SK-N-SH (cell line): ENCODE measurements at regions not wholly inside any gene's neighbourhood (a gene's known extent, or its start where the extent isn't known, plus 50 kb on each side); places are given as distances from the start of the nearest gene placed in this dataset.

Source experiments
- CTCF ChIP-seq: fragments of 200-600 bp; sonication (generic); IDR thresholded peaks from 2 replicates; pipeline ENCODE4 v1.6.1; 2017; ENCODE audit warnings: antibody characterized with exemption, mild to moderate bottlenecking, moderate library complexity
- EZH2phosphoT487 ChIP-seq: fragments of 200-600 bp; sonication (generic); IDR thresholded peaks from 2 replicates; pipeline ENCODE4 v1.6.1; 2017; ENCODE audit warnings: low read depth, mixed run types, mild to moderate bottlenecking, antibody characterized with exemption, moderate library complexity, borderline replicate concordance
- FOXM1 ChIP-seq: IDR thresholded peaks from 2 replicates; pipeline ENCODE4 v1.4.0; 2012; ENCODE audit warnings: low read depth, mild to moderate bottlenecking
- GABPA ChIP-seq: IDR thresholded peaks from 2 replicates; pipeline ENCODE4 v1.4.0; 2012; ENCODE audit warnings: low read depth, mild to moderate bottlenecking
- MEF2A ChIP-seq: IDR thresholded peaks from 2 replicates; pipeline ENCODE4 v1.4.0; 2012; ENCODE audit warnings: low read depth, borderline replicate concordance
- RAD21 ChIP-seq: IDR thresholded peaks from 2 replicates; pipeline ENCODE4 v1.6.1; 2012; ENCODE audit warnings: mild to moderate bottlenecking, low read length
- REST ChIP-seq: IDR thresholded peaks from 2 replicates; pipeline ENCODE4 v1.6.1; 2012; ENCODE audit warnings: mild to moderate bottlenecking, low read depth, low read length, moderate library complexity
- RXRA ChIP-seq: IDR thresholded peaks from 2 replicates; pipeline ENCODE4 v1.4.0; 2012; ENCODE audit warnings: low read depth, mild to moderate bottlenecking, borderline replicate concordance
- SMC3 ChIP-seq: IDR thresholded peaks from 2 replicates; pipeline ENCODE4 v1.6.1; 2012; ENCODE audit warnings: low read depth, low read length, improper control_type of control experiment
- TAF1 ChIP-seq: IDR thresholded peaks from 2 replicates; pipeline ENCODE4 v1.6.1; 2012; ENCODE audit warnings: low read depth, mild to moderate bottlenecking, low read length, moderate library complexity, borderline replicate concordance
- ZBTB33 ChIP-seq: IDR thresholded peaks from 2 replicates; pipeline ENCODE4 v1.4.0; 2012; ENCODE audit warnings: low read depth, borderline replicate concordance
- TF ChIP-seq, protein P1 (sequence below): IDR thresholded peaks from 2 replicates; pipeline ENCODE4 v1.4.0; 2012; ENCODE audit warnings: low read depth, borderline replicate concordance

DNA sequence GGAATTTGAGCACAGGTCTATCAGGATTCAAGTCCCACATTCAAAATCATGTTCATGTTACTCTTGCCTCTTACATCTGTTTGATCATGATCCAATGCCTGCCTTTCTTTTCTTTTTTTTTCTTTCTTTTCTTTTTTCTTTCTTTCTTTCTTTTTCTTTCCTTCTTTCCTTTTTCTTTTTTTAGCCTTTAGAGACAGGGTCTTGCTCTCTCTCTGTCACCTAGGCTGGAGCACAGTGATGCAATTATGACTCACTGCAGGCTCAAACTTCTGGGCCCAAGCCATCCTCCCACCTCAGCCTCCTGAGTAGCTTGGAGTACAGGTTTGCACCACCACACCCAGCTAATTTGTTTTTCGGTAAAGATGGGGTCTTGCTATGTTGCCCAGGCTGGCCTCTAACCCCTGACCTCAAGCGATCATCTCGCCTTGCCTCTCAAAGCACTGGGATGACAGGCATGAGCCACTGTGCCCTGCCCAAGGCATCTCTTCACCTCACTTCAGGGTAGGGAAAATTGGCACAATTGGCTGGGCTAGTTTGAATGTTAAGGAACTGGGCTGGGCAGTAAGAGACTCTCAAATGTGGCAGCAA, 359.2 kb downstream of the FBXW7 start:
- TF ChIP-seq GABPA, result no peak
- no peak for TF ChIP-seq CTCF
- TF ChIP-seq REST, result no peak
- no peak for TF ChIP-seq ZBTB33
- no peak for TF ChIP-seq SMC3
- no peak for TF ChIP-seq MEF2A
- TF ChIP-seq FOXM1, result no peak
- no peak for TF ChIP-seq TAF1
- TF ChIP-seq RXRA, result no peak
- TF ChIP-seq, protein P1, sequence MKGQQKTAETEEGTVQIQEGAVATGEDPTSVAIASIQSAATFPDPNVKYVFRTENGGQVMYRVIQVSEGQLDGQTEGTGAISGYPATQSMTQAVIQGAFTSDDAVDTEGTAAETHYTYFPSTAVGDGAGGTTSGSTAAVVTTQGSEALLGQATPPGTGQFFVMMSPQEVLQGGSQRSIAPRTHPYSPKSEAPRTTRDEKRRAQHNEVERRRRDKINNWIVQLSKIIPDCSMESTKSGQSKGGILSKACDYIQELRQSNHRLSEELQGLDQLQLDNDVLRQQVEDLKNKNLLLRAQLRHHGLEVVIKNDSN, result no peak
- no peak for TF ChIP-seq RAD21
- no peak for TF ChIP-seq EZH2phosphoT487
